ENCODE measurements at regions not wholly inside any gene's neighbourhood (a gene's known extent, or its start where the extent isn't known, plus 50 kb on each side); places are given as distances from the start of the nearest gene placed in this dataset.

DNA sequence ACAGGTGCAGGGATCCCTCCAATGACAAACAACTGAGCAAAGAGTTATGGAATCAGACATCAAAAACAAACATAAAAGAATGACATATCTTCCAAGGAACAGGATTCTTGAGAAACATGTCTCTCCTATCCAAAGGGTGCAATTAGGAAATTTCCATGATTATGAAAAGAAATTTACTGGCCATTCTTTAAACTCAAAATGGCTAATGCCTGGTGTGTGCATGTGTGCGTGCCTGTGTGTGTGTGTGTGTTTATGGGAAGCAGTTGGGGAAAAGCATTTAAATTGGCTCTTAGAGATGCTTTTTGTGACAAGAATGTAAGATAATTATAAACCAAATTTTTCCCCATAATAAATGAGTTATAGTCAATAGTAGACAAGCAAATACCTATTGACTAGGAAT is 320.5 kb upstream of the THBS1 start:
- TF ChIP-seq, protein P1, sequence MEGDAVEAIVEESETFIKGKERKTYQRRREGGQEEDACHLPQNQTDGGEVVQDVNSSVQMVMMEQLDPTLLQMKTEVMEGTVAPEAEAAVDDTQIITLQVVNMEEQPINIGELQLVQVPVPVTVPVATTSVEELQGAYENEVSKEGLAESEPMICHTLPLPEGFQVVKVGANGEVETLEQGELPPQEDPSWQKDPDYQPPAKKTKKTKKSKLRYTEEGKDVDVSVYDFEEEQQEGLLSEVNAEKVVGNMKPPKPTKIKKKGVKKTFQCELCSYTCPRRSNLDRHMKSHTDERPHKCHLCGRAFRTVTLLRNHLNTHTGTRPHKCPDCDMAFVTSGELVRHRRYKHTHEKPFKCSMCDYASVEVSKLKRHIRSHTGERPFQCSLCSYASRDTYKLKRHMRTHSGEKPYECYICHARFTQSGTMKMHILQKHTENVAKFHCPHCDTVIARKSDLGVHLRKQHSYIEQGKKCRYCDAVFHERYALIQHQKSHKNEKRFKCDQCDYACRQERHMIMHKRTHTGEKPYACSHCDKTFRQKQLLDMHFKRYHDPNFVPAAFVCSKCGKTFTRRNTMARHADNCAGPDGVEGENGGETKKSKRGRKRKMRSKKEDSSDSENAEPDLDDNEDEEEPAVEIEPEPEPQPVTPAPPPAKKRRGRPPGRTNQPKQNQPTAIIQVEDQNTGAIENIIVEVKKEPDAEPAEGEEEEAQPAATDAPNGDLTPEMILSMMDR (IDR thresholded peaks at IDR 0.05; ENCODE audit: insufficient read depth, low read depth, low read length): no peak
- TF ChIP-seq EZH2 (IDR thresholded peaks at IDR 0.05; ENCODE audit: insufficient read depth, low read length): no peak
